SJSA1 (cell line): ENCODE measurements at regions not wholly inside any gene's neighbourhood (a gene's known extent, or its start where the extent isn't known, plus 50 kb on each side); places are given as distances from the start of the nearest gene placed in this dataset.
A peak's percentile ranks its signal among the peaks of the same experiment; 100 is the strongest.

Experiments
- DNase-seq, 2 experiments: peaks; one replicate each; pipeline ENCODE4 v3.0.0-alpha.2; 2015 to 2020; ENCODE audit warnings: low spot score in 2 of 2, low read depth in 1 of 2
- H3K27ac ChIP-seq: fragments of 250-450 bp; sonication (Bioruptor Pico); 2 replicates; pipeline ENCODE4 v1.5.1; 2020; ENCODE audit warnings: mild to moderate bottlenecking, moderate library complexity
- H3K27me3 ChIP-seq: fragments of 250-450 bp; sonication (Bioruptor Pico); replicated peaks from 2 replicates; pipeline ENCODE4 v1.5.1; 2020; ENCODE audit warnings: mild to moderate bottlenecking, moderate library complexity
- H3K36me3 ChIP-seq: fragments of 250-450 bp; sonication (Bioruptor Pico); 2 replicates; pipeline ENCODE4 v1.5.1; 2020; ENCODE audit warnings: mild to moderate bottlenecking
- H3K4me1 ChIP-seq: fragments of 250-450 bp; sonication (Bioruptor Pico); replicated peaks from 2 replicates; pipeline ENCODE4 v1.6.1; 2021; ENCODE audit warnings: mild to moderate bottlenecking
- H3K4me3 ChIP-seq: fragments of 250-450 bp; sonication (Bioruptor Pico); 2 replicates; pipeline ENCODE4 v1.5.1; 2020; ENCODE audit warnings: mild to moderate bottlenecking
- H3K9me3 ChIP-seq: fragments of 250-450 bp; sonication (Bioruptor Pico); replicated peaks from 2 replicates; pipeline ENCODE4 v1.5.1; 2020; ENCODE audit warnings: mild to moderate bottlenecking

DNA sequence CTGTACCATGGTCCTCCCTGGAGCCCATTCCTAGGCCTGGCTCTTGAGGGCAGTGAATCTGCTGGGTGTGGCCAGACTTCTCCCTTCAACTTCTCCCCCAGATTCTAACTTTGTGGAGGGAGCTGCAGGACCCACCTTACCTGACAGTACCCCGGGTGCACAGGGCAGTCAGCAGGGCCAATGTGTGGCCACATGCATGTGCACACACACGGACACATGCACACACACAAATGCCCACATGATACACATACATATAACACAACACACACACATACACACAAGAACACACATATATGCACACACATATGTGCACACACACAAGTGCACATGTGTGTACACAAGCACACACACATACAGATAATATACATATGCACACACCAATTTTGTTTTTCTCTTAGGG, 300.0 kb upstream of the HS6ST1 start:
- DNase-seq = no peak
- Histone ChIP-seq H3K27ac (no peak overlapping the region), H3K4me1 (peaks cover 1% of the 10 kb centered on the region), H3K4me3 (no peak overlapping the region), H3K36me3 (no peaks in the 10 kb centered on the region), H3K27me3 (no peaks in the 10 kb centered on the region), H3K9me3 (no peaks in the 10 kb centered on the region)

DNA sequence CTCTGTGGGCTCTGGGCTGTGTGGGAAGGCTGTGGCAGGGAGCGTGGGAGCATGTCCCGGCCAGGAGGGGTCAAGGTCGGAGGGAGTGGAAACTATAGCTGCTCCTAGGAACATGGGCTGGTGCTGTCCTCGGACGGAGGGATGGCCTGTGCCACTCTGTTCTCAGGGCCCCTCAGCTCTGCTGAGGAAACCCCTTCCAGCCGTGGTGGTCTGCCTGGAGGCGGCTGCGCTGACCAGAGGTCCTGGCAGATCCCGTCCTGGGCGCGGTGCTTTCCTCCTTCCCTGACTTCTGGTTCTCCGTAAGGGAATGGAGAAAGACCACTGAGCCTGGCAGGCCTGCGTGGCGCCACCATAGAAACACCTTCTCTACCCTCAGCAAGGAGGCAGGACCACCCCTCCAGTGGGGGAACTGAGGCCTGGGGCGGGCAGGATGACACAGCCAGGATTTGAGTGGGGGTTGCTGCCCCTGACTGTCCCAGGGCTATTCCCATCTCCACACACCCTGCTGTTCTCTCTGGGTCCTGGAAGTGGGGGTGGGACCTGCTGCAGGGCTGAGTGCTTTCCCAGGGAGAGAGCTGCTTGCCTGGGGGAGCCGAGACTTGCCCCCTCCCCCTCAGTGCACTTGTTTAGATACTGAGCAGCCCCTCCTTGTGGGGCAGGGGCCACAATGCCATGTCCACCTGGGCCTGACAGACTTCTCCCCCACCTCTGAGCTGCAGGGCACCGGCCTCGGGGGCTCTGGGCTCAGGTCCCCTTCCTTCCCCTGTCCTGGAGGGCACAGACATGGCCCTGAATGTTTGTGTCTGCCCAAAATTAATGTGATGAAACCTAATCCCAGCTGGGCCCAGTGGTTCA, 301.0 kb upstream of the HS6ST1 start:
- Histone ChIP-seq H3K4me1 (peaks cover 8% of the 10 kb centered on the region), H3K27me3 (no peaks in the 10 kb centered on the region), H3K36me3 (no peaks in the 10 kb centered on the region), H3K27ac (no peak overlapping the region), H3K9me3 (no peaks in the 10 kb centered on the region), H3K4me3 (no peak overlapping the region)
- DNase-seq = no peak

GRCh38 chr2:128621074-128621473, 302.4 kb upstream of the HS6ST1 start:
- H3K4me3 ChIP-seq = no peak overlapping the region
- H3K9me3 ChIP-seq = no peaks in the 10 kb centered on the region
- no peaks in the 10 kb centered on the region for H3K27me3 ChIP-seq
- no peaks in the 10 kb centered on the region for H3K36me3 ChIP-seq
- no peak for DNase-seq
- no peak overlapping the region for H3K27ac ChIP-seq
- peaks cover 8% of the 10 kb centered on the region for H3K4me1 ChIP-seq

GRCh38 chr2:128622371-128622770, 303.7 kb upstream of the HS6ST1 start:
- no peak overlapping the region for H3K27ac ChIP-seq
- peaks cover 8% of the 10 kb centered on the region for H3K4me1 ChIP-seq
- no peak overlapping the region for H3K4me3 ChIP-seq
- H3K36me3 ChIP-seq = no peaks in the 10 kb centered on the region
- H3K9me3 ChIP-seq = no peaks in the 10 kb centered on the region
- no peaks in the 10 kb centered on the region for H3K27me3 ChIP-seq
- DNase-seq = no peak

DNA sequence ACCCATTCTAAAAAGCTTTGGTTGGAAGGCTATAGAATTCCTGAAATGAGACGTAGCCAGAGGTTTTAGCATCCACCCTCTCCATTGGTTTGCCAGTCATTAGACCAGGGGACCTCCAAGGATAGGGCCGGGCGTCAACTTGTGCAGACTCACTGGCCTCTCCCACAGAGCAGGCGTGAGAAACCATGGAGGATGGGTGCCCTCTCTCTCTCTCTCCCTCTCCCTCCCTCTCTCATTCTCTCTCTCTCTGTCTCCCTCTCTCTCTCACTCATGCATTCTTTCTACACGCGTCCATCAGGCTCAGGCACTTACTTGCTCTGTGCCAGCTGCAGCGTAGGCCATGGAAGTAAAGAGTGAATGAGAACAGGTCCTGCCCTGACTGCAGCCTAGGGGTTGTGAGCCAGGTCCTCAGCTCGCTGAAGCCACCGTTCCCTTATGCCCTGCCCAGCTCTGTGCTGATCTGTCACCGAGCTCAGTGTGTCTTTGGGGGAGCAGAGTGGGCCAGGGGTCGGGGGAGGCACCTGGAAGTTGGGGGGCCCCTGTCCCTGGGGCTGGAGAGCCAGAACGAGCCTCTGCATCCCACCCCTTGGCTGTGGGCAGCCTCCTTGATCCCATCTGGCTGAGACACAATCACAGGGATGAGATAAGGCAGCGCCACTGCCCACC, 304.4 kb upstream of the HS6ST1 start:
- Histone ChIP-seq H3K4me1 (peaks cover 8% of the 10 kb centered on the region), H3K27me3 (no peaks in the 10 kb centered on the region), H3K27ac (no peak overlapping the region), H3K9me3 (no peaks in the 10 kb centered on the region), H3K36me3 (no peaks in the 10 kb centered on the region), H3K4me3 (no peak overlapping the region)
- no peak for DNase-seq

GRCh38 chr2:128623776-128624761, 305.4 kb upstream of the HS6ST1 start:
- Histone ChIP-seq H3K9me3 (no peaks in the 10 kb centered on the region), H3K36me3 (no peaks in the 10 kb centered on the region), H3K4me3 (no peak overlapping the region), H3K4me1 (peaks cover 8% of the 10 kb centered on the region), H3K27ac (no peak overlapping the region), H3K27me3 (no peaks in the 10 kb centered on the region)
- peak in 1 of 2 experiments; percentile 21 for DNase-seq

DNA sequence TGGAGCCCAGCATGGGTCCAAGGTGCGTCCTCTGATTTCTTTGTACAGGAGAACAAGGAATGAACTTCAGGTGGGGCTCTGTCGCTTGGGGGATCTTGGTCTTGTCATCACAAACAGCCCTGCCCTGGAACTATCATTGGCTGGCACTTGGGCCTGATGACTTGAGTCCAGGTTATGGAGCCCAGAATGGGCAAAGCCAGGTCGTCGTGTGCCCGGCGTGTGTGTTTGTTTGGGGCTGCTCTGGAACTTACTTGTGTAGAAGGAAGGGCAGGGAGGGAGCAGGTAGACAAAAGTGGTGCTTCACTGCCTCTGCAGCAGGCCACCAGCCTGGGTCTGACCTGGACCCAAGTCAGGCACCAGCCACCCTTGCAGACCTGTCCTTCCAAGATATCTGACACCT, 306.3 kb upstream of the HS6ST1 start:
- Histone ChIP-seq H3K27ac (no peak overlapping the region), H3K27me3 (no peaks in the 10 kb centered on the region), H3K36me3 (no peaks in the 10 kb centered on the region), H3K4me1 (peaks cover 8% of the 10 kb centered on the region), H3K4me3 (no peak overlapping the region), H3K9me3 (no peaks in the 10 kb centered on the region)
- DNase-seq = no peak

GRCh38 chr2:128625421-128625820, 306.8 kb upstream of the HS6ST1 start:
- H3K4me3 ChIP-seq = no peak overlapping the region
- no peaks in the 10 kb centered on the region for H3K9me3 ChIP-seq
- H3K36me3 ChIP-seq = no peaks in the 10 kb centered on the region
- DNase-seq = no peak
- no peaks in the 10 kb centered on the region for H3K27me3 ChIP-seq
- H3K27ac ChIP-seq = no peak overlapping the region
- H3K4me1 ChIP-seq = peaks cover 8% of the 10 kb centered on the region

DNA sequence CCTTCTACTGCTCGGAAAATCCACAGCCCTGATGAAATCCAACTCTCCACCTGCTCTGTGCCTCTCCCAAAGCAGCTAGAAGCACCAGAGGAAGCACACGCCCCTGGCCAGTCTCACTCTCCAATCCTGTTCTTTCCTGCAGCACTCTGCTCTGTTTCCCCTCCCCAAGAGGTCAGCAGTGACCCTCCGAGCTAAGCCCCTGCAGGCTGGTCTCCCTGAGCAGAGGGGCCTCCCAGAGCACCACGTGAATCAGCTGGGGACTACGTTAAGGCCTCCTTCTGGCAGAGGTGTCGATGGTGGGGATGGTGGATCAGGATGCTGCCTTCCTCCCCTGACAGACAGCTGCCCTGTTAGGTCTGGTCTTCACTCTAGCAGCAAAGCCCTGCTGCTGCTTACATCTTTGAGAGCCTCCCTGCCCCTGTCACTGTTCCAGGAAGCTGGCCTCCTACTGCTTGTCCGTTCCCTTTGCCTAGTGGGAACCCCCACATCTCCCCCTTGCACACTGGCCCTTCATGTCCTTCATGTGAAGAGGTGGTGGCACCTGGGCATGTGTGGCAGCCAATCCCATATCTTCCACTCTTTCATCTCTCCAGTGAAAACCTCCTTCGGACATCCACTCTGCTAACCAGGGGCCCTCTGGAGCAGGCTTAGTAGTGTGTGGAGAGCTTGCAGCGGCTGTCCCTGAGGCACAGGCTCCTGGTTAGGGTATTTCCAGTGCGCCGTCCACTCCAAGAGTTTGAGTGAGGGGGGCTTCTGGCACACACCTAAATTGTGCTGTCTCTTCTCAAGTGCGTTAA, 307.5 kb upstream of the HS6ST1 start:
- H3K27me3 ChIP-seq = no peaks in the 10 kb centered on the region
- DNase-seq = no peak
- H3K36me3 ChIP-seq = no peaks in the 10 kb centered on the region
- no peak overlapping the region for H3K4me3 ChIP-seq
- peaks cover 8% of the 10 kb centered on the region for H3K4me1 ChIP-seq
- H3K27ac ChIP-seq = no peak overlapping the region
- no peaks in the 10 kb centered on the region for H3K9me3 ChIP-seq

GRCh38 chr2:128626760-128627511, 308.3 kb upstream of the HS6ST1 start:
- Histone ChIP-seq H3K9me3 (no peaks in the 10 kb centered on the region), H3K36me3 (no peaks in the 10 kb centered on the region), H3K4me3 (no peak overlapping the region), H3K4me1 (peaks cover 8% of the 10 kb centered on the region), H3K27ac (no peak overlapping the region), H3K27me3 (no peaks in the 10 kb centered on the region)
- no peak for DNase-seq

GRCh38 chr2:128628206-128628605, 309.5 kb upstream of the HS6ST1 start:
- Histone ChIP-seq H3K4me1 (peaks cover 13% of the 10 kb centered on the region), H3K9me3 (no peaks in the 10 kb centered on the region), H3K27ac (no peak overlapping the region), H3K27me3 (no peaks in the 10 kb centered on the region), H3K4me3 (no peak overlapping the region), H3K36me3 (no peaks in the 10 kb centered on the region)
- no peak for DNase-seq

- H3K9me3 ChIP-seq = no peaks in the 10 kb centered on the region
Measured at GRCh38 chr2:128628996-128629395, 310.3 kb upstream of the HS6ST1 start.

More at GRCh38 chr2:128628996-128629395, 310.3 kb upstream of the HS6ST1 start:
- Histone ChIP-seq H3K36me3 (no peaks in the 10 kb centered on the region), H3K4me1 (peaks cover 16% of the 10 kb centered on the region), H3K4me3 (no peak overlapping the region), H3K27ac (no peak overlapping the region), H3K27me3 (no peaks in the 10 kb centered on the region)
- DNase-seq = no peak
